ENCODE measurements at regions not wholly inside any gene's neighbourhood (a gene's known extent, or its start where the extent isn't known, plus 50 kb on each side); places are given as distances from the start of the nearest gene placed in this dataset.

- H3K9me3 ChIP-seq (ENCODE audit: insufficient read depth, low read length): no peaks in the 10 kb centered on the region
- no peaks in the 10 kb centered on the region for H3K36me3 ChIP-seq (replicated peaks; ENCODE audit: low read depth, low read length)
- no peak overlapping the region for H2AFZ ChIP-seq (ENCODE audit: low read depth, low read length)
- no peak overlapping the region for H3K9ac ChIP-seq (ENCODE audit: low read length)
- no peak overlapping the region for H3K4me2 ChIP-seq (ENCODE audit: low read length)
- no peak overlapping the region for H3K4me3 ChIP-seq (ENCODE audit: low read length)
- H3K79me2 ChIP-seq (ENCODE audit: low read length): no peaks in the 10 kb centered on the region
- peaks cover 12% of the 10 kb centered on the region; the same call in 1 of the 2 replicates for H3K27me3 ChIP-seq (ENCODE audit: low read depth, low read length)
- no peak for TF ChIP-seq EZH2phosphoT487 (IDR thresholded peaks at IDR 0.05; ENCODE audit: low read depth)
- no peak for TF ChIP-seq CTCF (IDR thresholded peaks at IDR 0.05; ENCODE audit: low read depth, low read length)
- H3K27ac ChIP-seq (ENCODE audit: low read length): no peak overlapping the region
- no peaks in the 10 kb centered on the region for H3K4me1 ChIP-seq (ENCODE audit: low read length)
- no peaks in the 10 kb centered on the region for H4K20me1 ChIP-seq (ENCODE audit: insufficient read depth, low read length)
These were observed 401.8 kb downstream of the RAPGEF2 start for GRCh38 chr4:159504684-159505083.

- Histone ChIP-seq H3K27me3 (ENCODE audit: low read depth, low read length) (peaks cover 12% of the 10 kb centered on the region; the same call in 1 of the 2 replicates), H3K4me1 (ENCODE audit: low read length) (no peaks in the 10 kb centered on the region), H3K4me3 (ENCODE audit: low read length) (no peak overlapping the region), H3K79me2 (ENCODE audit: low read length) (no peaks in the 10 kb centered on the region), H3K27ac (ENCODE audit: low read length) (no peak overlapping the region), H3K4me2 (ENCODE audit: low read length) (no peak overlapping the region), H3K9ac (ENCODE audit: low read length) (no peak overlapping the region), H4K20me1 (ENCODE audit: insufficient read depth, low read length) (no peaks in the 10 kb centered on the region), H3K9me3 (ENCODE audit: insufficient read depth, low read length) (no peaks in the 10 kb centered on the region), H3K36me3 (replicated peaks; ENCODE audit: low read depth, low read length) (no peaks in the 10 kb centered on the region), H2AFZ (ENCODE audit: low read depth, low read length) (no peak overlapping the region)
- TF ChIP-seq EZH2phosphoT487 (IDR thresholded peaks at IDR 0.05; ENCODE audit: low read depth) (no peak), CTCF (IDR thresholded peaks at IDR 0.05; ENCODE audit: low read depth, low read length) (no peak)
These were observed 402.5 kb downstream of the RAPGEF2 start for GRCh38 chr4:159505266-159505975.

GRCh38 chr4:159506801-159507517 lies 404.1 kb downstream of the RAPGEF2 start:
- Histone ChIP-seq H3K4me1 (ENCODE audit: low read length) (no peaks in the 10 kb centered on the region), H3K79me2 (ENCODE audit: low read length) (no peaks in the 10 kb centered on the region), H3K36me3 (replicated peaks; ENCODE audit: low read depth, low read length) (no peaks in the 10 kb centered on the region), H3K9ac (ENCODE audit: low read length) (no peak overlapping the region), H3K27ac (ENCODE audit: low read length) (no peak overlapping the region), H3K4me2 (ENCODE audit: low read length) (no peak overlapping the region), H3K4me3 (ENCODE audit: low read length) (no peak overlapping the region), H2AFZ (ENCODE audit: low read depth, low read length) (no peak overlapping the region), H3K9me3 (ENCODE audit: insufficient read depth, low read length) (no peaks in the 10 kb centered on the region), H3K27me3 (ENCODE audit: low read depth, low read length) (peaks cover 12% of the 10 kb centered on the region; the same call in 1 of the 2 replicates), H4K20me1 (ENCODE audit: insufficient read depth, low read length) (no peaks in the 10 kb centered on the region)
- no peak for TF ChIP-seq CTCF (IDR thresholded peaks at IDR 0.05; ENCODE audit: low read depth, low read length)
- no peak for TF ChIP-seq EZH2phosphoT487 (IDR thresholded peaks at IDR 0.05; ENCODE audit: low read depth)

GRCh38 chr4:159508917-159509500 lies 406.1 kb downstream of the RAPGEF2 start:
- Histone ChIP-seq H3K36me3 (replicated peaks; ENCODE audit: low read depth, low read length) (no peaks in the 10 kb centered on the region), H3K4me1 (ENCODE audit: low read length) (no peaks in the 10 kb centered on the region)
- no peak for TF ChIP-seq EZH2phosphoT487 (IDR thresholded peaks at IDR 0.05; ENCODE audit: low read depth)
- no peak for TF ChIP-seq CTCF (IDR thresholded peaks at IDR 0.05; ENCODE audit: low read depth, low read length)

More at GRCh38 chr4:159508917-159509500, 406.1 kb downstream of the RAPGEF2 start:
- no peaks in the 10 kb centered on the region for H4K20me1 ChIP-seq (ENCODE audit: insufficient read depth, low read length)
- no peak overlapping the region for H3K27ac ChIP-seq (ENCODE audit: low read length)
- H3K4me2 ChIP-seq (ENCODE audit: low read length): no peak overlapping the region
- no peak overlapping the region for H2AFZ ChIP-seq (ENCODE audit: low read depth, low read length)
- H3K9me3 ChIP-seq (ENCODE audit: insufficient read depth, low read length): no peaks in the 10 kb centered on the region
- no peak overlapping the region for H3K4me3 ChIP-seq (ENCODE audit: low read length)
- H3K79me2 ChIP-seq (ENCODE audit: low read length): no peaks in the 10 kb centered on the region
- H3K9ac ChIP-seq (ENCODE audit: low read length): no peak overlapping the region
- H3K27me3 ChIP-seq (ENCODE audit: low read depth, low read length): peaks cover 12% of the 10 kb centered on the region; the same call in 1 of the 2 replicates

Measured in OCI-LY3 (cell line).